ENCODE measurements at regions not wholly inside any gene's neighbourhood (a gene's known extent, or its start where the extent isn't known, plus 50 kb on each side); places are given as distances from the start of the nearest gene placed in this dataset.

DNA sequence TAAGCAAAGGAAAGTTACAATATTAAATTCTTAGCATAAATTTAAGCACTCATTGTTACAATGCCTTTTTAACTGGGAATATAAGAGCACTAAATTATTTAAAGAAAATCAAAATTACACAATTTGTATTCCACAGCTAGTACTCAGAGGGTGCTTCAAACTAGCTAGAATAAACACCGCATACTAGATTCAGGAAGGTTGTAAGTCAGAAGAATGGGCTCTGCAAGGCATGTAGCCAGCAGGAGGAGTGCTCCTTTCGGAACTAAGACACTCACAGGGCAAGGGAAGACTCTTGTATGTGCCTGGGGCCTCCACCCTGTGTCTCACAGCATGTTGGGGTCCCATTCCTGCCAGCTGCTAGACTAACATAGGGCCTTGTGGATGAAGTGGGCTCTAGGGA is 327.7 kb upstream of the ALCAM start:
- no peak for DNase-seq (ENCODE audit: low read depth)
- H3K4me3 ChIP-seq (ENCODE audit: low read length), result no peak overlapping the region
- TF ChIP-seq, protein P1, sequence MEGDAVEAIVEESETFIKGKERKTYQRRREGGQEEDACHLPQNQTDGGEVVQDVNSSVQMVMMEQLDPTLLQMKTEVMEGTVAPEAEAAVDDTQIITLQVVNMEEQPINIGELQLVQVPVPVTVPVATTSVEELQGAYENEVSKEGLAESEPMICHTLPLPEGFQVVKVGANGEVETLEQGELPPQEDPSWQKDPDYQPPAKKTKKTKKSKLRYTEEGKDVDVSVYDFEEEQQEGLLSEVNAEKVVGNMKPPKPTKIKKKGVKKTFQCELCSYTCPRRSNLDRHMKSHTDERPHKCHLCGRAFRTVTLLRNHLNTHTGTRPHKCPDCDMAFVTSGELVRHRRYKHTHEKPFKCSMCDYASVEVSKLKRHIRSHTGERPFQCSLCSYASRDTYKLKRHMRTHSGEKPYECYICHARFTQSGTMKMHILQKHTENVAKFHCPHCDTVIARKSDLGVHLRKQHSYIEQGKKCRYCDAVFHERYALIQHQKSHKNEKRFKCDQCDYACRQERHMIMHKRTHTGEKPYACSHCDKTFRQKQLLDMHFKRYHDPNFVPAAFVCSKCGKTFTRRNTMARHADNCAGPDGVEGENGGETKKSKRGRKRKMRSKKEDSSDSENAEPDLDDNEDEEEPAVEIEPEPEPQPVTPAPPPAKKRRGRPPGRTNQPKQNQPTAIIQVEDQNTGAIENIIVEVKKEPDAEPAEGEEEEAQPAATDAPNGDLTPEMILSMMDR (IDR thresholded peaks at IDR 0.05; ENCODE audit: insufficient read depth, low read depth, low read length, missing control alignments), result no peak

DNA sequence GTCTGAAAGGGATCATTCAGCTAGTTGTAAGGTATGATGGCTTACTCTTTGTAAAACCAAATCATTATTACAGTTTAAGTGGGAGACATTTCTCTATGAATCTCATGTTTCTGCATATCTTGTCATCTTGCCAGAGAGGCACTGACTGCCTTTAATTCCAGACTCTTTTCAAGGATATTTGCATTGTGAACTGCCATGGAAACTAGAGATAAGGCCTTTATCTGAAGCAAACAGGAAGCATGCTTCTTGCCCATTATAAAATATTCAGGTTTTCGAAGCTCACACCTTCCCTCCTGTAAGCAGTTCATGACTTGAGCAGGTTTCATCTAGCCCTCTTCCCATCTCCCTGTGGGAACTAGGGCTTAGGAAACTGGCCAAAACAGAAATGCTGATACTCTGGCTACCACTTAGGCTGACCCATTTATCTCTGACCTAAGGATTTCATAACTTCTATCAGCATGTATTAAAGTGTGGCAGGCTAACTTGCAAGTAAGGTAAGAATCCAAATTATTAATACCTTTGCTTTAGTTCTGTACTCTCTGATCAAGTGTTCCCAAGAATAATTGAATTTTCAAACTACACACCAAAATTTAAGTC is 326.6 kb upstream of the ALCAM start:
- TF ChIP-seq, protein P1 (IDR thresholded peaks at IDR 0.05; ENCODE audit: insufficient read depth, low read depth, low read length, missing control alignments), result no peak
- H3K4me3 ChIP-seq (ENCODE audit: low read length), result no peak overlapping the region
- no peak for DNase-seq (ENCODE audit: low read depth)

DNA sequence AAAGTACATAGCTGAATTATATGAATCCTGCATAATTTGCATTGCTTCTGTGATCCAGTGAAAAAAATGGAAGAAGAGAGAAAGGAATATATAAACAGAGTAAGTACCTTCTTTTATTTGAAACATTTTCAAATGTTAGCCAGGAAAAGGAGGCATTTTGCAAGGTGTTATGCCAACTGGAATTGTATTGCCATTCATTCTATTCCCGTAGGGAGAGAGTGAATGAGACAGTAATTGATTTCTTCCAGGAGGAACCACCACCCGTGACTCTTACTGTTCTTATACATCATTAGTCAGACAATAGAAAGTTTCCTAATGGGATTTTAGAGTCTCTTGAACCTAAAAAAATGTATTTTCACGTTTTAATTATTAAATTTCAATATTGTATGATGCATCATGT is 324.1 kb upstream of the ALCAM start:
- TF ChIP-seq, protein P1 (IDR thresholded peaks at IDR 0.05; ENCODE audit: insufficient read depth, low read depth, low read length, missing control alignments), result no peak

DNA sequence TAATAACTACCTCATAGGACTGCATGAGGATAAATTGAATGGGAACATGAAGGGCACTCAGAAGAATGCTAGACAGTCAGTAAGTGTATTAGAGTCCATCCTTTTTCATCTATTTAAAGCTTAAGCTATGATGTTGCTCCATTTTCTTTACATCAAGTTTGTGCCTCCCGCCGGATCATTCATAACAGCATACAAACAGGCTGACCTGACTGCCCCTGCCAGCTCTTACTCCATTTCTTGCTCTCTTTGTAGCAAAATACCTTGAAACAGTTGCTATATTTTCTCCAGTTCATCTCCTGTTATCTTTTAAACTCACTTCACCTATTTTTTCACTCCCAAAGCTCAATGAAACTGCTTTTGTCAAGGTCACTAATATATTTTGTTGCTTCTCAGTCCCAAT is 315.6 kb upstream of the ALCAM start:
- no peak overlapping the region for H3K4me3 ChIP-seq (ENCODE audit: low read length)
- TF ChIP-seq, protein P1 (IDR thresholded peaks at IDR 0.05; ENCODE audit: insufficient read depth, low read depth, low read length, missing control alignments), result no peak
- no peak for DNase-seq (ENCODE audit: low read depth)

More for the DNA sequence above, 324.1 kb upstream of the ALCAM start:
- no peak for DNase-seq (ENCODE audit: low read depth)
- no peak overlapping the region for H3K4me3 ChIP-seq (ENCODE audit: low read length)

DNA sequence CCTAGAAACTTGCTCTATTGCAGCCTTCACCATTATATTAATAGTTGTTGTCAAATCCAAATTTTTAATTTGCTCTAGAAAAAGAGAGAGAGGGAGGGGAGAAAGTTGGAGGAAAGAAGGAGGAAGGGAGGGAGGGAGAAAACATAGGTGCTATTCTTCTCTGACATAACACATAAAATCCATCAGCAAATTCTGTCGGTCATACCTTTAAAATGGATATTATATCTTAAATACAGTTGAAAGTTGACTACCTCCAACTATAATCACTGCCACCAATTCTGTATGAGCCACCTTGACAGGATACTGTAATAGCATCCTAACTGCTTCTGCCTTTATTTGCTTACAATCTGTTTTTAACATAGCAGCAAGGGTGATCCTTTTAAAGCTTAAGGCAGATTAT is 314.7 kb upstream of the ALCAM start:
- H3K4me3 ChIP-seq (ENCODE audit: low read length), result no peak overlapping the region

DNA sequence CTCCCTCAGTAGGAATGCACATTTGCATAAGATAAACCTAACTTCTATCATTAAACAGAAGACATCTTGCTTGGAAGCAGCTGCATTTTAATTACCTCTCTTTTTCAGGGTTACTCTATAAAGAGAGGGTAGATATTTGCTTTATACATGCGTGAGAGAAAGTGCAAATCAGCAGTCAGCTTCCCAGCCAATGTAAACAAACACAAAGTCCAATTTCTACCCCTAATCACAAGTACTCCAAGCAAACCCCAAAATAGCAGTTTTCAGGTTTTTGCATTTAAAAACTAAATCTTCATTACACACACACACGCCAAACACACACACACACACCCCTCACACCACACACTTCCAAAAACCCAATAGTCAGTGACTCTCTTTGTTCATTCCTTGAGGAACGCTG is 303.9 kb upstream of the ALCAM start:
- TF ChIP-seq, protein P1 (IDR thresholded peaks at IDR 0.05; ENCODE audit: insufficient read depth, low read depth, low read length, missing control alignments), result no peak
- H3K4me3 ChIP-seq (ENCODE audit: low read length), result no peak overlapping the region
- DNase-seq (ENCODE audit: low read depth), result no peak

More for the DNA sequence above, 314.7 kb upstream of the ALCAM start:
- TF ChIP-seq, protein P1 (IDR thresholded peaks at IDR 0.05; ENCODE audit: insufficient read depth, low read depth, low read length, missing control alignments), result no peak
- no peak for DNase-seq (ENCODE audit: low read depth)
